HCT116 (cell line): ENCODE measurements at regions not wholly inside any gene's neighbourhood (a gene's known extent, or its start where the extent isn't known, plus 50 kb on each side); places are given as distances from the start of the nearest gene placed in this dataset.

ENCODE experiments used
- ATAC-seq: fragments of 200-7000 bp; cut with Tn5 transposase; 2 replicates; pipeline ENCODE4 v1.9.1; 2020; ENCODE audit warnings: mild to moderate bottlenecking, moderate library complexity
- BruUV-seq: library from RNA; stranded (reverse); fragments of 400-500 nt; replicated peaks from 2 replicates; lab custom pipeline; 2021; lab: Mats Ljungman, UMichigan
- CTCF ChIA-PET: fragments of 300-600 bp; sonication (Branson Sonifier 250); formaldehyde crosslinking; loops from one replicate; lab custom pipeline; 2021; ENCODE audit warnings: antibody characterized with exemption; lab: Charles Lee
- POLR2A ChIA-PET: fragments of 300-600, 350-600 bp; sonication (Branson Sonifier 250); formaldehyde crosslinking; loops from one replicate; lab custom pipeline; 2021; ENCODE audit warnings: antibody characterized with exemption; lab: Charles Lee
- RAD21 ChIA-PET, 2 experiments: fragments of 300-600 bp; sonication (Branson Sonifier 250); formaldehyde crosslinking; loops; one replicate each; lab custom pipeline; 2023; ENCODE audit warnings: low total read pairs in 2 of 2; ENCODE audit not compliant: uncharacterized antibody in 2 of 2, unreplicated experiment in 2 of 2, low non-redundant PET in 1 of 2; lab: Charles Lee
- DNase-seq: peaks from one replicate; pipeline ENCODE4 v3.0.0-alpha.2; 2010; ENCODE audit warnings: low read depth, low spot score
- H2AFZ ChIP-seq: fragments of 200-600 bp; shearing (Covaris generic), sonication (generic); 2 replicates; pipeline ENCODE4 v1.6.1; 2017; ENCODE audit warnings: low read depth, mixed run types, mixed read lengths, antibody characterized with exemption, low read length; ENCODE audit not compliant: poor library complexity, severe bottlenecking
- H3K27ac ChIP-seq: 2 replicates; pipeline ENCODE4 v1.5.1; 2012; ENCODE audit warnings: low read depth, low read length
- H3K27me3 ChIP-seq: fragments of 200-600 bp; sonication (generic); 2 replicates; pipeline ENCODE4 v1.6.1; 2016; ENCODE audit warnings: mixed run types, low read length, mixed read lengths; ENCODE audit not compliant: insufficient read depth
- H3K36me3 ChIP-seq, 2 experiments: fragments of 200-500 bp in 1 of 2; fragments of 200-600 bp in 1 of 2; sonication (Bioruptor generic) in 1 of 2; sonication (generic) in 1 of 2; 2 replicates each; pipeline versions ENCODE4 v1.5.1 to v1.6.1; 2014 to 2016; ENCODE audit warnings: low read length in 2 of 2, inconsistent platforms in 1 of 2, mixed read lengths in 1 of 2, mixed run types in 1 of 2; ENCODE audit not compliant: insufficient read depth in 2 of 2, control insufficient read depth in 1 of 2
- H3K4me1 ChIP-seq, 2 experiments: fragments of 200-600 bp in 1 of 2; sonication (generic) in 1 of 2; 2 replicates each; pipeline versions ENCODE4 v1.5.1 to v1.6.1; 2012 to 2017; ENCODE audit warnings: low read length in 2 of 2, inconsistent platforms in 1 of 2, mild to moderate bottlenecking in 1 of 2, mixed read lengths in 1 of 2, mixed run types in 1 of 2, moderate library complexity in 1 of 2; ENCODE audit not compliant: insufficient read depth in 2 of 2, control insufficient read depth in 1 of 2
- H3K4me2 ChIP-seq: fragments of 200-600 bp; sonication (generic); 2 replicates; pipeline ENCODE4 v1.6.1; 2017; ENCODE audit warnings: mixed run types, low read length, mixed read lengths
- H3K4me3 ChIP-seq, 2 experiments: fragments of 200-600 bp in 1 of 2; sonication (generic) in 1 of 2; replicated peaks in 1 of 2; 2 replicates each; pipeline ENCODE4 v1.5.1; 2011 to 2016; ENCODE audit warnings: low read length in 2 of 2, control low read depth in 1 of 2, low read depth in 1 of 2, mild to moderate bottlenecking in 1 of 2, mixed read lengths in 1 of 2, mixed run types in 1 of 2
- H3K79me2 ChIP-seq: fragments of 200-600 bp; sonication (generic); 2 replicates; pipeline ENCODE4 v1.6.1; 2017; ENCODE audit warnings: mild to moderate bottlenecking, mixed run types, low read length, moderate library complexity, mixed read lengths; ENCODE audit not compliant: insufficient read depth
- H3K9ac ChIP-seq: fragments of 200-600 bp; sonication (generic); 2 replicates; pipeline ENCODE4 v1.6.1; 2016; ENCODE audit warnings: low read length, mixed read lengths
- H3K9me2 ChIP-seq: fragments of 200-600 bp; sonication (generic), shearing (Covaris generic); 2 replicates; pipeline ENCODE4 v1.6.1; 2017; ENCODE audit warnings: mixed run types, mild to moderate bottlenecking, moderate library complexity; ENCODE audit not compliant: insufficient read depth
- H3K9me3 ChIP-seq, 2 experiments: fragments of 200-500 bp in 1 of 2; fragments of 200-600 bp in 1 of 2; sonication (Bioruptor generic) in 1 of 2; sonication (generic) in 1 of 2; 2 replicates each; pipeline ENCODE4 v1.6.1; 2014 to 2017; ENCODE audit warnings: low read length in 2 of 2, mixed read lengths in 2 of 2, inconsistent platforms in 1 of 2, low read depth in 1 of 2, mild to moderate bottlenecking in 1 of 2, mixed run types in 1 of 2, moderate library complexity in 1 of 2; ENCODE audit not compliant: control insufficient read depth in 1 of 2, insufficient read depth in 1 of 2
- H4K20me1 ChIP-seq: fragments of 200-600 bp; sonication (generic), shearing (Covaris generic); 2 replicates; pipeline ENCODE4 v1.6.1; 2017; ENCODE audit warnings: mixed run types, mild to moderate bottlenecking, moderate library complexity; ENCODE audit not compliant: insufficient read depth
- JUND ChIP-seq: IDR thresholded peaks from 2 replicates; pipeline ENCODE4 v1.6.1; 2012
- POLR2A ChIP-seq: IDR thresholded peaks from 2 replicates; pipeline ENCODE4 v1.7.0; 2011; ENCODE audit warnings: borderline replicate concordance; ENCODE audit not compliant: insufficient read depth, insufficient read length; ENCODE audit errors: extremely low read depth
- SP1 ChIP-seq: IDR thresholded peaks from 2 replicates; pipeline ENCODE4 v1.6.1; 2012; ENCODE audit warnings: low read depth
- SRF ChIP-seq: IDR thresholded peaks from 2 replicates; pipeline ENCODE4 v1.6.1; 2012; ENCODE audit warnings: low read depth
- intact Hi-C: fragments of 100-400 bp; cut with micrococcal nuclease; formaldehyde crosslinking; loops from 2 replicates; pipeline ENCODE4 v1.10.0; 2022
- TF ChIP-seq, protein P1 (sequence below): IDR thresholded peaks from 2 replicates; pipeline ENCODE4 v1.6.1; 2012; ENCODE audit warnings: low read depth

DNA sequence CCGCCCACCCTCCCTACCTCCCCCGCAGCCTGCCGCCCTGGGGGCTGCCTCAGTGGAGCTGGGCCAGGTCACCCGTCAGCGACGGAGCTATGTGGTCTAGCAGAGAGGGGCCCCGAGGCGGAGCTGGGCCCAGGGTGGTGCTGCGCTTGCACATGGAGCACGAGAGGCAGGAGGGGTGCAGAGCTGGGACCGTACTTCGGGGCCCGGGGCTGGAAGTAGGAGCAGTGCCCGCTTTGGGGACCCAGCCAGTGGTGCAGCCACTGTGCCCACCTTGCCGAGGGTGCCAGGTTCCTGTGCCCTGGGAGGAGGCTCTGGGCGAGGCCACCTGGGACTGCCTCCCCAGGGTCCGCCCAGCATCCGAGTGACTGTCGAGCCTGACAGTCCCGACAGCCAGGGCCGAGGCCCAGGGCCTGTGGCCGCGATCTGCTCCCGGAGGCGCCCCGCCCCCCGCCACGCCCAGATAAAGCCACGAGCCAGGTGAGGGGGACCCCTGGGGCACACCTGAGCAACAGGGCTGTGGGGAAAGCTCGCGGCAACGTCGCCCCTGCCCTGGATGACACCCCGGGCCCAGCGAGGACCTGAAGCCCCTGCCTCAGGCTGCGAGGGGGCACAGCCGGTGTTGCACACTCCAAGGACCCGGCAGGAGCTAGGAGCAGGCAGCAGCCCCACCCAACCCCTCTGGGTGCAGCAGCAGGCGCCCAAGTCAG, 117.5 kb downstream of the DNAAF6 start:
- no peak overlapping the region for H2AFZ ChIP-seq
- ChIA-PET POLR2A (no interaction called here), RAD21 (no interaction called here), CTCF (interaction anchor here (1.4 kb wide), 1 partner anchor 15 kb away, joined by 3 read pairs; no protein-coding TSS in a partner anchor)
- no peak overlapping the region for H3K4me3 ChIP-seq
- H3K9me2 ChIP-seq = no peaks in the 10 kb centered on the region
- H3K4me1 ChIP-seq = no peaks in the 10 kb centered on the region
- no peak for TF ChIP-seq JUND
- TF ChIP-seq SRF = no peak
- no peak for TF ChIP-seq POLR2A
- TF ChIP-seq, protein P1, sequence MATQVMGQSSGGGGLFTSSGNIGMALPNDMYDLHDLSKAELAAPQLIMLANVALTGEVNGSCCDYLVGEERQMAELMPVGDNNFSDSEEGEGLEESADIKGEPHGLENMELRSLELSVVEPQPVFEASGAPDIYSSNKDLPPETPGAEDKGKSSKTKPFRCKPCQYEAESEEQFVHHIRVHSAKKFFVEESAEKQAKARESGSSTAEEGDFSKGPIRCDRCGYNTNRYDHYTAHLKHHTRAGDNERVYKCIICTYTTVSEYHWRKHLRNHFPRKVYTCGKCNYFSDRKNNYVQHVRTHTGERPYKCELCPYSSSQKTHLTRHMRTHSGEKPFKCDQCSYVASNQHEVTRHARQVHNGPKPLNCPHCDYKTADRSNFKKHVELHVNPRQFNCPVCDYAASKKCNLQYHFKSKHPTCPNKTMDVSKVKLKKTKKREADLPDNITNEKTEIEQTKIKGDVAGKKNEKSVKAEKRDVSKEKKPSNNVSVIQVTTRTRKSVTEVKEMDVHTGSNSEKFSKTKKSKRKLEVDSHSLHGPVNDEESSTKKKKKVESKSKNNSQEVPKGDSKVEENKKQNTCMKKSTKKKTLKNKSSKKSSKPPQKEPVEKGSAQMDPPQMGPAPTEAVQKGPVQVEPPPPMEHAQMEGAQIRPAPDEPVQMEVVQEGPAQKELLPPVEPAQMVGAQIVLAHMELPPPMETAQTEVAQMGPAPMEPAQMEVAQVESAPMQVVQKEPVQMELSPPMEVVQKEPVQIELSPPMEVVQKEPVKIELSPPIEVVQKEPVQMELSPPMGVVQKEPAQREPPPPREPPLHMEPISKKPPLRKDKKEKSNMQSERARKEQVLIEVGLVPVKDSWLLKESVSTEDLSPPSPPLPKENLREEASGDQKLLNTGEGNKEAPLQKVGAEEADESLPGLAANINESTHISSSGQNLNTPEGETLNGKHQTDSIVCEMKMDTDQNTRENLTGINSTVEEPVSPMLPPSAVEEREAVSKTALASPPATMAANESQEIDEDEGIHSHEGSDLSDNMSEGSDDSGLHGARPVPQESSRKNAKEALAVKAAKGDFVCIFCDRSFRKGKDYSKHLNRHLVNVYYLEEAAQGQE = no peak
- TF ChIP-seq SP1 = no peak
- H4K20me1 ChIP-seq = no peaks in the 10 kb centered on the region
- ATAC-seq (no peak), DNase-seq (no peak)
- H3K79me2 ChIP-seq = no peaks in the 10 kb centered on the region
- H3K9ac ChIP-seq = no peak overlapping the region
- BruUV-seq = no TSS peak
- no peaks in the 10 kb centered on the region for H3K36me3 ChIP-seq
- no peaks in the 10 kb centered on the region for H3K9me3 ChIP-seq
- intact Hi-C loops = no loop called here
- H3K4me2 ChIP-seq = no peak overlapping the region
- H3K27ac ChIP-seq = no peak overlapping the region
- H3K27me3 ChIP-seq = no peaks in the 10 kb centered on the region
